Thymus (tissue), 11 donors: ENCODE measurements at regions not wholly inside any gene's neighbourhood (a gene's known extent, or its start where the extent isn't known, plus 50 kb on each side); places are given as distances from the start of the nearest gene placed in this dataset.

Experiments
- DNase-seq, 9 donors: peaks; one replicate each; pipeline ENCODE4 v3.0.0-alpha.2; 2013; ENCODE audit warnings: low spot score in 9 of 9, low read depth in 6 of 9, missing footprints in 1 of 9
- H3K27ac ChIP-seq, 2 donors: one replicate each; pipeline ENCODE4 v1.5.1; 2013; ENCODE audit warnings: control low read depth in 1 of 2, low read depth in 1 of 2, low read length in 1 of 2, mild to moderate bottlenecking in 1 of 2, moderate library complexity in 1 of 2
- H3K27me3 ChIP-seq, 2 donors: one replicate each; pipeline ENCODE4 v1.5.1; 2013; ENCODE audit warnings: low read length in 1 of 2; ENCODE audit not compliant: control insufficient read depth in 2 of 2, insufficient read depth in 1 of 2
- H3K36me3 ChIP-seq, 2 donors: one replicate each; pipeline ENCODE4 v1.5.1; 2013; ENCODE audit warnings: low read length in 1 of 2, mild to moderate bottlenecking in 1 of 2, moderate library complexity in 1 of 2; ENCODE audit not compliant: control insufficient read depth in 2 of 2, insufficient read depth in 2 of 2
- H3K4me1 ChIP-seq, 2 donors: one replicate each; pipeline ENCODE4 v1.5.1; 2013; ENCODE audit warnings: low read length in 2 of 2; ENCODE audit not compliant: control insufficient read depth in 2 of 2, insufficient read depth in 2 of 2
- H3K4me3 ChIP-seq, 2 donors: one replicate each; pipeline ENCODE4 v1.5.1; 2013; ENCODE audit warnings: low read length in 2 of 2, control low read depth in 1 of 2, mild to moderate bottlenecking in 1 of 2
- H3K9me3 ChIP-seq, 2 donors: one replicate each; pipeline ENCODE4 v1.5.1; 2013; ENCODE audit warnings: low read length in 1 of 2, mild to moderate bottlenecking in 1 of 2; ENCODE audit not compliant: control insufficient read depth in 2 of 2, insufficient read depth in 1 of 2
- WGBS: extraction: QIAGEN DNeasy Blood & Tissue Kit; methylation state at CpG from one replicate; pipeline ENCODE4 v1.1.7; 2013; 5-methylcytosine and 5-hydroxymethylcytosine counted together
- donor health status: healthy.

DNA sequence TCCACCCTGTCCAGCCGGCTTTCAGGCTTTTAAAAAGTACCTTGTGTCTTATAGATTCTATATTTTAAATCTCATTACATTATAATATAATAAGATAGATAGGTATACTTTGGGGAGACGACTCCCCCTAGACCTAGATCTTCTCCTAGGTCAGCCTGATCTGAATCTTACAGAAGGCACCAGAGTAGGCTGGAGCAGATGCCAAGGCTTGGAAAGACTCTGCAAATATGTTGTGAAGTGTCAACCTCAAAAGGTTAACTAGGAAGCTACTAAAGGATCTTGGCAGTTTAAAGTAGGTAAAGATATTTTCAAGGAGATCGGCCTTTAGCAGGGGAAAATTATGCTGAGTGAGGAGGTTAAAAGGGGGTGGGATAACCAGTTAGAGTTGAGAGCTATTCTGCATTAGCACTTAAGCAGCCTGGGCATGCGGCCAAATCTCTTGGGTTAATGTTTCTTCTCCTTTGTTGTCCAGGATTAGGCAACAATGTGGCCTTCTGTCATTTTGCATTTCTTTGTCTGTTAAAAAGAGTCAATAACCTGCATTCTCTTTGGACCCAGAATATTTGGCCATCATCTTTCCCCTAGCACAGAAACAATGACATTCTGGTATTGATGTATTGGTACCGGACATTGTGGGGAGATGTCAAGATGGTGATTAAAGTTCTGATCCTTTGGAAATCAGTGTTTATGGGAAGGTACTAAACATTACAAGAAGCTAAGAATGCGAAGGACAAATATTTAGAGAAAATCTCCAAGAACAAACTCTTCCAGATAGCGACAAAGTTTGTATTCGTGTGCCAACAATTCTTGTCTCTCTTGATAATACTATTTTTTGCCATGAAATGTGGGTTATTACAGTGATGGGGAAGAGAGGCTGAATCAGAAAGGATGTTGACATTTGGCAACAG is 51.2 kb upstream of the DHX40 start:
- 94% methylated on average over 8 of the region's 8 CpGs for WGBS
- DNase-seq: peak in 2 of 9 donors; percentile 2 to 29
- H3K9me3 ChIP-seq: no peaks in the 10 kb centered on the region

More for the DNA sequence above, 51.2 kb upstream of the DHX40 start:
- no peaks in the 10 kb centered on the region for H3K36me3 ChIP-seq
- no peak overlapping the region for H3K27ac ChIP-seq
- H3K4me1 ChIP-seq: no peaks in the 10 kb centered on the region
- no peaks in the 10 kb centered on the region for H3K27me3 ChIP-seq
- H3K4me3 ChIP-seq: no peak overlapping the region
